ENCODE measurements at regions not wholly inside any gene's neighbourhood (a gene's known extent, or its start where the extent isn't known, plus 50 kb on each side); places are given as distances from the start of the nearest gene placed in this dataset.
"Not testable (repeated sequence)": the region's sequence is repeated elsewhere in the genome, so short reads cannot be mapped to it uniquely, and the experiment has no call there.

GRCh38 chr9:135404451-135405144, 75.0 kb upstream of the PPP1R26 start:
- no peak overlapping the region for H3K4me3 ChIP-seq
- H3K9me3 ChIP-seq = no peaks in the 10 kb centered on the region
- H3K36me3 ChIP-seq = no peaks in the 10 kb centered on the region
- TF ChIP-seq EP300 (IDR thresholded peaks at IDR 0.05) (no peak), POLR2AphosphoS5 (IDR thresholded peaks at IDR 0.05) (no peak), POLR2A (IDR thresholded peaks at IDR 0.05) (no peak)
- TF ChIP-seq, protein P1, sequence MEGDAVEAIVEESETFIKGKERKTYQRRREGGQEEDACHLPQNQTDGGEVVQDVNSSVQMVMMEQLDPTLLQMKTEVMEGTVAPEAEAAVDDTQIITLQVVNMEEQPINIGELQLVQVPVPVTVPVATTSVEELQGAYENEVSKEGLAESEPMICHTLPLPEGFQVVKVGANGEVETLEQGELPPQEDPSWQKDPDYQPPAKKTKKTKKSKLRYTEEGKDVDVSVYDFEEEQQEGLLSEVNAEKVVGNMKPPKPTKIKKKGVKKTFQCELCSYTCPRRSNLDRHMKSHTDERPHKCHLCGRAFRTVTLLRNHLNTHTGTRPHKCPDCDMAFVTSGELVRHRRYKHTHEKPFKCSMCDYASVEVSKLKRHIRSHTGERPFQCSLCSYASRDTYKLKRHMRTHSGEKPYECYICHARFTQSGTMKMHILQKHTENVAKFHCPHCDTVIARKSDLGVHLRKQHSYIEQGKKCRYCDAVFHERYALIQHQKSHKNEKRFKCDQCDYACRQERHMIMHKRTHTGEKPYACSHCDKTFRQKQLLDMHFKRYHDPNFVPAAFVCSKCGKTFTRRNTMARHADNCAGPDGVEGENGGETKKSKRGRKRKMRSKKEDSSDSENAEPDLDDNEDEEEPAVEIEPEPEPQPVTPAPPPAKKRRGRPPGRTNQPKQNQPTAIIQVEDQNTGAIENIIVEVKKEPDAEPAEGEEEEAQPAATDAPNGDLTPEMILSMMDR (IDR thresholded peaks at IDR 0.05) = no peak
- peaks cover 0 to 61% (median 0%) of the 10 kb centered on the region in 3 donors for H3K27me3 ChIP-seq
- WGBS, 5 donors = 79 to 87% (median 84%) methylated on average over 22 to 23 of the region's 23 CpGs
- DNase-seq = no peak
- H3K27ac ChIP-seq = no peak overlapping the region
- no peaks in the 10 kb centered on the region for H3K4me1 ChIP-seq
- intact Hi-C loops (cut with DNase I; ENCODE audit: low total_unique reads) = no loop called here

- H3K27ac ChIP-seq; H3K4me3 ChIP-seq; intact Hi-C loops (cut with DNase I; ENCODE audit: low total_unique reads); H3K9me3 ChIP-seq; H3K4me1 ChIP-seq; H3K36me3 ChIP-seq; DNase-seq: not testable (repeated sequence)
- peaks cover 0 to 62% (median 0%) of the 10 kb centered on the region in 3 donors for H3K27me3 ChIP-seq
- WGBS, 5 donors = 92 to 95% (median 92%) methylated on average over 11 to 12 of the region's 12 CpGs
These were observed 74.5 kb upstream of the PPP1R26 start for GRCh38 chr9:135405145-135405464.

GRCh38 chr9:135408476-135409254, 70.9 kb upstream of the PPP1R26 start:
- Histone ChIP-seq H3K27me3 (peaks cover 0 to 70% (median 4%) of the 10 kb centered on the region in 3 donors), H3K4me1 (peaks cover 0 to 9% (median 7%) of the 10 kb centered on the region in 4 donors), H3K36me3 (no peaks in the 10 kb centered on the region), H3K27ac (no peak overlapping the region), H3K4me3 (no peak overlapping the region), H3K9me3 (no peaks in the 10 kb centered on the region)
- WGBS, 5 donors = 74 to 82% (median 76%) methylated on average over 14 of the region's 14 CpGs
- intact Hi-C loops (cut with DNase I; ENCODE audit: low total_unique reads) = no loop called here
- no peak for TF ChIP-seq POLR2A (IDR thresholded peaks at IDR 0.05)
- no peak for TF ChIP-seq EP300 (IDR thresholded peaks at IDR 0.05)
- no peak for TF ChIP-seq POLR2AphosphoS5 (IDR thresholded peaks at IDR 0.05)
- TF ChIP-seq, protein P1 (IDR thresholded peaks at IDR 0.05) = no peak
- peak in 1 of 2 donors; percentile 0 for DNase-seq

- WGBS, 5 donors = 75 to 81% (median 79%) methylated on average over 8 to 30 of the region's 30 CpGs
- no peaks in the 10 kb centered on the region for H3K9me3 ChIP-seq
- intact Hi-C loops (cut with DNase I; ENCODE audit: low total_unique reads) = loop anchor here (5.0 kb wide), 1 partner anchor 322 kb away; the partner anchor contains the start of gene OLFM1
- H3K4me3 ChIP-seq = no peak overlapping the region
- no peak overlapping the region for H3K27ac ChIP-seq
- DNase-seq = peak in 1 of 2 donors; percentile 0
- TF ChIP-seq, protein P1 (IDR thresholded peaks at IDR 0.05) = no peak
- TF ChIP-seq EP300 (IDR thresholded peaks at IDR 0.05) (no peak), POLR2A (IDR thresholded peaks at IDR 0.05) (no peak), POLR2AphosphoS5 (IDR thresholded peaks at IDR 0.05) (no peak)
- H3K27me3 ChIP-seq = peaks cover 0 to 67% (median 4%) of the 10 kb centered on the region in 3 donors
- H3K36me3 ChIP-seq = no peaks in the 10 kb centered on the region
- H3K4me1 ChIP-seq = peaks cover 0 to 9% (median 7%) of the 10 kb centered on the region in 4 donors
These were observed 70.0 kb upstream of the PPP1R26 start for GRCh38 chr9:135409286-135410200.

Measured in stomach (tissue), 8 donors.